ENCODE measurements at regions not wholly inside any gene's neighbourhood (a gene's known extent, or its start where the extent isn't known, plus 50 kb on each side); places are given as distances from the start of the nearest gene placed in this dataset.

DNA sequence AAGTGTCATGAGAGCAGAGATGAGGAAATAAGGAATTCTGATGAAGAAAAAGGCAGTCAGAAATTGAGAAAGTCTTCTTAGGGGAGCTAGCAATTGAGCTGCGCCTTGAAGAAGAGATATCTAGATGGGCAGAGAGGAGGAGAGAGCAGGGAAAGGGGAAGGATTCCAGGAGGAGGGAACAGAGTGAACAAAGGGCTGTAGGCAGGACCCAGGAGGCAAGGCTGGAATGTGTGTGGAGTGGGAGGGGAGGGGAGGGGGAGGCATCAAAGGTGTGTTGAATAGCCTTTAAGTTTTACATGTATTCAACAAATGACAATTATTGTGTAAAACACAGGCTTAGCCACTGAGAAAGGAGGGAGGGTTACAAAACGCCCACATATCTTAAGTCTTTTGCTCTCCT is 164.5 kb downstream of the TDRD15 start:
- DNase-seq: no peak

DNA sequence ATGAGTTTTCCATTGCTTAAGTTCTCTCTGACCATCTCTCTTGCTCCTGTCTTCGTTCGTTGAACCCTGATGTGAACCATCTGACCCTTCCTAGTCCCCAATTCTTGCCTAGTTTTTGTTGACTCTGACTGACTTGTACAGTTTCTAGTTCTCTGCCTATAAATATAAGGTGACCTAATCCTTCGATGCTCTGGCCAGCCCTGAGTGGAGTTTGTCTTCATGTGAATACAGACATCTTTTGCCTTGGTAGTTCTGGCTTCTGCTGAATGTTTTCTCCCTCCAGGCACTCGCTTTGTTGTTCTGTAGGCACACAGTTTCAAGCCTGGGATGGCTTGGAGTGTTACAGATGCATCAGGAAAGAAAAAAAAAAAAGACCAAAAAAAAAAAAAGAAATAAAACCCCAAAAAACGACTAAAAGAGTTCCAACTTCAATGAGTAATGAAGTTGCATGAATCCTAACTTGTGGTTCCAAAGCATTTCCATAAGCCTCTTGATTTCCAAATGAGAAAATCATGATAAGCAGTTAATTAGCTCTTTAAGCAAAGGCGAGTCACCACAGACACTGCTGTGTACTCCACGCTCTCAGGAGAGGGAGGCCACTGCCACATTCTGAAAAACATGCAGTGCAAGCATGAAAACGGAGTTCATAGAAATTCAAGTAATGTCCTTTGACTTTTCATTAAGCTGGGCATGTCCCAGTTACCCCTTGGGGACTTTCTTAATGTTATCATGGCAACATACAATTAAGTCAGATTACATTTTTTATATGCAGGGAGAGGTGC is 165.2 kb downstream of the TDRD15 start:
- no peak for DNase-seq

DNA sequence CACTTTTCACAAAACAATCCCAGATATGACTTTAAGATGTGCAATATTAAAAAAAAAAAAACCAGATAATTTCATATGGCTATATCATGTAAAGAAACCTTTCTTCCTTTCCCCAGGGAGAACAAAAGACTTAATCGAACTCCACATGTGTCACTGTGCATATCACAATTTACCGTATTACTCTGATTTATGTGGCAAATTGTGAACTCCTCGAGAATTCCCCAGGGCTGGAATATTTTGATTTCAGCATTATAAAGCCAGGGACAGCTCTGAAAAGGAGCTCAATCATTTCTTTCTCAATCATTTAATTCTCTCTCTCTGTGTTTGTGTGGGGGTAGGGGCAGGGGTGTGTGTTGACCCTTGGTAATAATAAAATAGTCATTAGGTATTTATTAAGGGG is 165.8 kb downstream of the TDRD15 start:
- DNase-seq: no peak

DNA sequence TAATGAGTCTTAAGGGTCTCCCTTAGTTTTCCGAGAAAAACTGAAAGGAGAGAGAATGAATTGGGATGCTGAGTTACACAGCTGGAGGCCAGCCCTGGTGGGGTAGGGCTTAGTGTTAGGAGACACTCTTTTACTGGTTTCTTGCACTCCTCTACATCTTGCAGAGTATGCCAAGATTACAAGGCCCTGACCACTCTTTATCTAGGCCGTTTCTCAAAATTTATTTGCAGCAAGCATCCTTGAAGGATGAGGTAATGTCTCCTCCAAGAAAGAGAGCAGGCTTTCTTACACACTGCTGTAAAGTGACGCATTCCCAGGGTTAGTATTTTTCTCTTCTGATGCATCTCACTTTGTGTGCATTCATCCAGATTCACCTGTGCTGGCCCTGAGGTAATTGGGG is 166.2 kb downstream of the TDRD15 start:
- DNase-seq: no peak

DNA sequence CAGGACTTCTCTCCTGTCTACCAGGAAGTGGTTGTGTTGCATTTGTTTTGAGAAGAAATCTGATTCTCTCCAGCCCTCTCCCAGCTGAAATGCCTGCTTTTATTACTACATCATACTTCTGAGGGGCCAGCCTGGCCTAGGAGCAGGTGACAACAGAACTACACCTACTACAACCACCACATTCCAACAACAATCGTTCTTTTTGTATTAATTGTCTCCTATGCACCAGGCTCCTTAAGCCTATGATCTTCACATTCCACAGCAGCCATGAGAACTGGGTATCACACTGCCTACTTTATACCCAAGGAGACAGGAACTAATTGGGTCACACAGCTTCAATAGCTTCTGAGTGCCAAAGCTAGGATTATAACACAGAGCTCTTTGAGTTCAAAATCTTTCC is 167.7 kb downstream of the TDRD15 start:
- no peak for DNase-seq

DNA sequence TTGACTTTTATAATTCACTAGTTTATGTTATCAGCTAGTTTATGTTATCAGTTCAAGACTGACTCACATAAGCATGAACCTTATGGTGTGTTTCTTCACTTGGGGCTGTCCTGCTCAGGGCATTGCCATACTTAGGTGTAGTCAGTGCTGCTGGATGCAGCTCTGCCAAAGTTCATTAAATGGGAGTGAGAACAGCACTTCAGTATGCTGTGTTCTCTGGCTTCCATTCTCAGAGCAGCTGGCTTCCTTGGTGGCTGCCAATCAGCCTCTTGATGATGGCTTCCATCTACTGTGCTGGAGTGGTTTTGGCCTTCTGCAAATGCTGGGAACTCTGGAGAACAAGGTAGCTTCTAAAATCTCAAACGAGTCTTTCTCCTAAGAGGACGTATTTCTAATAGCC is 170.7 kb downstream of the TDRD15 start:
- no peak for DNase-seq

DNA sequence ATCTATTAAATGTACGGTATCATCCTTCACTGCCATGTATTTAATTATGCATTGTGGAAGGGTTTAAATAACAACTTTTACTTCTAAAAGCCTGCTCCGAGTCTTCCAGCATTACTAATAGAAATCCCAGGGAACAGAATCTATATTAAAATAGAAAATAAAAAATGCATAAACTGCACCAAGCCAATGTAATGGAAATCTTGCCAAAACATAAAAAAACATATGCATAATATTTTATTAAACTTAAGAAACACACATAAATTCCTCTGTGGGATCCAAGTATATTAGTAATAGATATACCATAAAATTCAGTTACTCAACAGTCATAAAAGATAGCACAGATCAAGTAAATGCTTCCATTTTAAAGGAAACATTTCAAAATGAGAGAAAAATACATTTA is 175.6 kb downstream of the TDRD15 start:
- DNase-seq: no peak

DNA sequence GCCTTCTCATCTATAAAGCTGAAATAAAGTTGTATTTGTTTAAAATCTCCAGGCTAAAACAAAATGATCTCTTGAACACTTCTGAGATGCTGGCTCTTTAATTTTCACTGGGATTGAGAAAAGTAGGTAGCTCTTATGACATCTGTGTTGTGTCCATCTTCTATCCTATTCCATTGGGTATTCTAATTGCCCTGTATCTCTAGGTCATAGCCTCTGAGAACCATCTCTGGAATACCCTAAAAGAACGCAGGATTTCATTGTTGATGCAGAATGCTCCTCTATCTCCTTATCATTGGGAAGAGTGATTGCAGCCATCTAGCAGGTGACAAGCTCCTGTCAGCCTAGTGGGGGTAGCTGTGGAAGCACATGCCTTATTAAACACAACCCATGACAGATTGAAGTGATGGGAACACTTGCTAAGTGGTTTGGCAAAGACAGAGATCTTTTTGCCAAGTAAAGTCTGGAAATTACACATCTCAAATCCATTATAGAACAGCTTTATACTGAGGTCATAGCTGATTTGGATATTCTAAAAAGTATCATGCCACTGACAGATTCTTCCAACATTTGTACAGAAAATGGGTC is 178.2 kb downstream of the TDRD15 start:
- DNase-seq: no peak

DNA sequence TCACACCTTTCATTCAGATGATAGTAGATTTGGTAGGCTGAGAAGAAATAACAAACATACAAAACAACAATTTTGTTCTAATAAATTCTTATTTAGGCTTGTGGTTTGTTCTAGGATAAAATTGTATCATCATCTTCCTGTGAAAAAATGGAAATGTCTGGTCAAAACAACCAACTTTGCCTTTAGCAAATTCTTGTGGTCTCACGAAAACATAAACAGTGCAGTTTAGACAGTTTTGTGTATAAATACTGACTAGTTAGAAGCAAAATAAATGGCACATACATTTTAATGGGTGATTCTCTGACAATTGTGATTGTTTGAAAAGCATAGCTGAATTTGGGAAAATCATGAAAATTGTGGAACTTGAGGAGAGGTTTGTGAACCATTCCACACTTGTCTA is 180.1 kb downstream of the TDRD15 start:
- DNase-seq: no peak

DNA sequence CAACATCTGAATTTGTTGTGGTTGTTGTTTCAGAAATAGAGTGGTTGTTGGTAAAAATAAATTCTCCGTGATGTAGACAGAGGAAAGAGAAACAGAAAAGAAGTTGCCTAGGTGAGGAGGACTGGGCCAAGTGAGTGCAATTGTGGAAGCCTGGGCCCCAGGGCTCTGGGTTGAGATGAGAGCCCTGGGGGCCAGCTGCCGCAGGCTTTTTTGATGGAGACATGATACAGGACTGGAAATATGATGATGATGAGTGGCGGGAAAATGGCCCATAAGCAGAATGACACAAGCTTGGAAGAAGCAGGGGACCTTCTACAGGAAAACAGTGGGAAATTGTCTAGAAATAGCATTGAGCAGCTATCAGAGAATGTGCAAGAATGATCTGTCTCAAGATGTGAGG is 181.8 kb downstream of the TDRD15 start:
- DNase-seq: no peak

DNA sequence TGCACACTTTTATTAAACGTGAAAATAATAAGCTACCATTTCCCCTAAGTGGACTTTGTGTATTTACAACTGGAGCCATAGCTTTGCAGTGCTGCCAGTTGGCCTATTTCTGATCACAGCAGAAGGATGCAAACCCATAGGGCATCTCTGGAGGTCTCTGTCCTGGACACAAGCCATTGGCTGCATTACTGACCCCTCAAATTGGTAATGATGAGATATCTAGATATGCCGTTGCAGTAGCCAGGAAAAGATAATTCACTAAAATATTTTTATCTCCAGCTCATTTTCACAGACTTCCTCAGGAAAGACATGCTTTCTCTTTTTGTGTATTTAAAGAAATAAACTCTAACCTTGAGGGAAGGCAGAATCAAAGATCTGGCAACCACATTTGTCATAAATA is 182.5 kb downstream of the TDRD15 start:
- no peak for DNase-seq

DNA sequence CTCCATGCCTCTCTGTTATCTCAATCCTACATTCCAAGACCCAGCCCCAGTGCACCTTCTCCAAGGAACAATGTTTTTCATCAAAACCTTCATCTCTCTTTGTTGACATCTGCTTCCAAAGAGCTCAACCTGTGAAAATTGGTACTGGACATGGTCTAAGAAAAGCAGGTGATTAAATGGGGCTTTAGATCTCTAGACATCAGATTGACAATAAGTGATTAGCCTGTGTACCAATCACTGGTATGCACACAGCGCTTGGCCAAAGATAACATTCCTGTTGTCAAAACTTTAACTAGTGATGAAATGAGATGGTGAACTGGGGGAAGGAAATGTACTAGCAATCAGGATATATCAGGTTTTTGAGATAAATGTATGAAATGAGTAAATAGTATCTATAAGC is 183.3 kb downstream of the TDRD15 start:
- no peak for DNase-seq

DNA sequence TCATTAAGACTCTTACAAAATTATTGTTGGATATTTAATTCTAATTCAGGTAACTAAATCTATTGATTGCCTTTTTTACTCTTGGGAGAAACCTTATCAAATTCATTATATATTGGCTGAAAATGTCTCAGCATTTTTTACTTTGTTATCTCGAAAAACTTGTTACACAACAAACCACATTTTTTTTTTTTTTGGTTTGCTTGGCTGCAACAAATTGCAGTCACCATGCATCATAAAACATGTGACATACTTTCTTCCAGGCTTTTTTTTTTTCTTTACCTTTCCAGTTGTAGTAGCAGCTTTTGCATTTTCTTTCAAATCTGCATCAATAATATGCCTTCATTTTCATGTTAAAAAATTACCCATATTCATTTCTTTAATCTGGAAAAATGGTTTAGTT is 186.7 kb downstream of the TDRD15 start:
- DNase-seq: no peak

DNA sequence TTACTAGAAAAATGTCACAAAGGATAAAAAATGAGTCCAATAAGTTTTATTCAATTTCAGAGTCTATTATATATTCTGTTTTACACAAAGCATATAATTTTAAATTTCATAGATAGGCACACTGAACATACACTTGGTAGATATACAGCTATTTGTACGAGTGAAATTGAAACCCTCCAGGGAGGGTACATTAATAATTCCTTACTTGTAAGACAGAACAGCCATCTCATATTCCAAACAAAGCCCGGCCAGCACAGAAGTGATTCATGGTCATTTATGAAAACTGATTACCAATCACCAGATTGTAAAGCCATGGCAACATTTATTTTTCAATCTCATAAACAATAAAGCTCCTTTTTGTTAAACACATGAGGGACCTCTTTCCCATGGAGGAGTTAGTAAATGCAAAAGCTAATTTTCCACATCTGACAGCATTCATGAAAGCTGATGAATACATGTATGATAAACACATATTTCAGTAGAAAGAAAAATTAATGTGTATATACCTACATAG is 190.6 kb downstream of the TDRD15 start:
- DNase-seq: no peak

DNA sequence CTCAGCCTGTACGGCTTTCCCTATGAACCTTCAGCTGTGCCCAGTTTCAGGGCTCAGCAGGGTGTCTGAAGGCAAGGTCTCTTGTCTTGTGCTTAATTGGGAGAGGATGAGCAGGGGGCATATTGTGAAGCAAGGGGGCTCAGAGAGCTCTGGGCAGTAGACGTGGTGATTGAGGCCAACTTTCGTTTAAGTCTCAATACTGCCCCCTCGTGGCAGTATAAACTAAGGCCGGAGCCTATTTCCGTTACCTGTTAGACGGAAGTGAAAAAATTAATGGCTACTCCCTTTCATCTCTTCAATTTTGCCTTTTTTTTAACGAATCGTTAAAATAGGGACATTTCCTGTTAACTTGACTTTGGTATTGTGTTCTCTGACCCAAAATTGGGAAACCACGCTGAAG is 193.4 kb downstream of the TDRD15 start:
- no peak for DNase-seq

DNA sequence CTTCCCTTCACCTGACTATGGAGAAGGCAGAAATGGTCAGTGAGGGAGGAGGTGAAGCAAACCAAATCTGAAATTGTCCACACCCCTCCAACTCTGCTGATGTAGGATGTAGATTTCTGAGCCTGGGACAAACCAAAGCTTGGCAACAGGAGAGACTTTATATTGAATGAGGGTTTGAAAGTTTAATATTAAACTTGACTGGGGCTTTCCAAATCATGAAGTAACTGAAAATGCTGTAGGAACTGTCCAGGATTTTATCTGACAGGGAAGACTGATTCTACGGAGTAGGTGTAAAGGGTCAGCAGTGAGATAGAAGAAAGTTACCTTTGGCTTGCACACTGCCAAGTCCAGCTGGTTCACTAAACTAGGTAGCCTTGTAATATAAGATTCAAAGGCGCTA is 194.5 kb downstream of the TDRD15 start:
- DNase-seq: no peak

DNA sequence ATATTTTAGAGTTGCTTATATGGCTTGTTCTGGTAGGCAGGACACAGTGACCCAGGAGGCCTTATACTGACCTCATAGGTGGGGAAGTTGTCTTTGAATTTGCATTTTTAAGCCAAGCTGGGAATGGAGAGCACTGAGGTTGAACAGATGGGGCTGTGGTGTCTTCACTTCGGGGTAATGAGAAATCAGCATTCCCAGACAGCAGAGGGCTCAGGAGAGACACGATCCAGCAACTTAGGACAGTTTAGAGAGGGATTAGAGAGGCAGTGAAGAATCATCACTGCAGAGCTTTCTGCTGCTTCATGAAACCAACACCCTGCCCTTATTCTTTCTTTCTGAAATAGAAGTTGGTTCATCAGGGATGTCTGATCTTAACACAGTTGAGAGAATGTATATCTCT is 202.4 kb downstream of the TDRD15 start:
- DNase-seq: no peak

DNA sequence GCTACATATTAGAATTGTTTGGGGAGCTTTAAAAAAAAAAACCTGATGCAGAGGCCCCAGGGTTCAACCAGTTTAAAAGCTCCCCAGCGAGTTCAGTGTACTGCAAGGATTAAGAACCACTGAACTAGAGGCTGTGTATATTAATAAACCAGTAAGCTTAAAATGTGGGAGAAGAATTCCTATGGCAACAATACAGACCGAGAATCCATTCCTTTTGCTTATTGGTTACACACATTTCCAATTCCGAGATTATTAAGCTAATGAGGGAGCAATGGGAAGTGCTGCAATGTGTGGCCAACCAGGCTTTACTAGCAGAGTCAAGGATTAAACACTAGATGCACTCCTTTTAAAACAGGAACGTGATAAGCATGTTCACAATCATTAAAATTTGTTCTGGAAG is 204.4 kb downstream of the TDRD15 start:
- no peak for DNase-seq

DNA sequence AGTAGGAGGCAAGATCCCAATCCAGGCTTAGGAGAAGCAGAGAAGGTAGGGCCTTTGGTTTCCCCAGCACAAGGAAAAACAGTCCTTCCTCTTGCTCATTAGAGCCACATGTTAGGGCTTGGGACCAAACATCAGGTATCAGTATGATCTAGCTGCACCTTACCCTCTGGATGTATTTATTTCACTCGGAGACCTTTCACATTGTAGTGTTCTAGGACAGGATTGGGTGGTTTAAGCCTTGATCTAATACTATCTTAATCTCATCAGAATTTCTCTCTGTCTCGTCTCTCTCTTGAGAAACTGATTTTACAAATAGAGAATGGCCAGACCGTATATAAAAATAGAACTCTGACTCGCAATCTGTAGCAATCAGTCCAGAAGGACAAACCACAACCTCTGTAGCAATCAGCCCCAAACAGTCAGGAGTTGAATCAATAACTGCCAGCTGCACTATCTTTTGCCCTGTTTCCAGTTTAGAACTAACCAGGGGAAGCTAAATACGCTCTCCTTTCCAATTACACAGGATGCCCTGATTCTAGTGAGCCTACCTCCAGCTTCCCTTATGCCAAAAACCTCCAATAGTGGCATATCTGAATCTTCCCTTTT is 207.1 kb downstream of the TDRD15 start:
- DNase-seq: no peak

DNA sequence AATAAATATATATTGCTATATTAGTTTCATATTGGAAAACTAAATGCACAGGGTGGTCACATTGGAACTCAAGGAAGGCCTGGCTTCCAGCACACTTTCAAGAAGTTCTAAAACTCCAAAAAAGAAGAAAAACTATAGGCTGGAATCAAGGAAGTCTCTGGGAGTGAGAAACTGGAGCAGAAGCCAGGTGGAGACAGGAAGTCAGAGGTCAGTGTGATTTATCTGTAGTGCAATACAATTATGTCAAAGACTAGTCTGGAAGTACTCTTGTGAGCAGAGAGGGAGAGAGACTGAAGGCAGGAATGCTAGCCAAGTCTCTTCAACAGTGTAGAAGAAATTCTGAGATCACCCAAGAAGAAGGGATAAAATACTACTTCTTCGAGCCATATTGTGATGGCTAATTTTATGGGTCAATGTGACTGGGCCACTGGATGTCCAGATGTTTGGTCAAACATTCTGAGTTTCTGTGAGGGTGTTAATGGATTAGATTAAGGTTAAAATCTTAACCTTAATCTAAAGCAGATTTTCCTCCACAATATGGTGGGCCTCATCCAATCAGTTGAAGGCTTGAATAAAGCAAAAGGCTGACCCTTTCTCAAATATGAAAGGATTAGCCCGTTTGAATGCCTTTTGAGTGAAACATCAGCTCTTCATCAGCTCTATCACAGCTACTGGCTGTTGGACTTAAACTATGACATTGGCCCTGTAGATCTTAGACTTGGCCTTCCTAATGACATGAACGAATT is 208.0 kb downstream of the TDRD15 start:
- DNase-seq: no peak

DNA sequence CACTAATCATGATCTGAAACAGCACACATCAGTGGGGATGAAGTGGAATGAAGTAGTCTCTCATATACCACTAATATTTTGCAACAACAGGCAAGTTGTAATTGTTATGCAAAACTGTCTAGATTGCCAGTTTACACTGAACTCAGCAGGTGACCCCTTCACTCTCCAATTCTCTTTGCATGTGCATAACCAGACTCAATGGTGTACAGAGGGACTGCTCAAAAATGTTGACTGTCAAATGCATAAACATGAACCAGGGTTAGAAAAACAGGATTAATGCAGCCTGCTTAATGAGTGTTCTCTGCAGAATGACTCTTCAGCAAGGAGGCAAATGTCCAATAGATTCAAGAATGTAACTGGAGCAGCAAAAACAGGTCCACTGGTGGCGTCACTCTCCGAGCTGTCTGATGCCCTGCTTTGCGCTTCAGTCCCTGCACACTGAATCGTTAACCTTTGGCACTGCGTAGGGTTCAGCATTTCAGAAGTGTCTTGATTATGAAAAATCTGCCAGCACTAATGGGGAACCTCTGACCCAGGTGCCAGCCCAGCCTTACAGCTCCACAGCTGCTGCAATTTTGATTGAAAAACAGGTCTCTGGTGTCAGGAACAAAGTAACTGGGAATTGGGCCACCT is 209.3 kb downstream of the TDRD15 start:
- DNase-seq: no peak

DNA sequence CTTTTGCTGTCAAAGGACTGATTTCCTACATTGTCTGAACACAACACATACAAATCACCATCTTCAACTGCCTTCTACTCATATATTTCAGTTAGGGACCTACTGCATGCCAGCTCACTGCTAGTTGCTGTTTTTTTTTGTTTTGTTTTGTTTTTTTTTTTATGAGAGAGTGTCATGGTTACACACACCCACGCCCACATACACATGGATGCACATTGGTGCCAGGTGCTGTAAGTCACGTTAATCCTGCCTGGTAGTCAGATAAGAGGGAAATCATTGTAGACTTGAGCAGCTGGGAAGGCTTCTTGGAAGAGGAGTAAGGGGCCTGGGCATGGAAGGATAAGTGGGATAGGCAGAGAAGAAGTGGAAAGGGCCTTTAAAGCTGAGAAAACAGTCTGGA is 209.9 kb downstream of the TDRD15 start:
- DNase-seq: no peak

DNA sequence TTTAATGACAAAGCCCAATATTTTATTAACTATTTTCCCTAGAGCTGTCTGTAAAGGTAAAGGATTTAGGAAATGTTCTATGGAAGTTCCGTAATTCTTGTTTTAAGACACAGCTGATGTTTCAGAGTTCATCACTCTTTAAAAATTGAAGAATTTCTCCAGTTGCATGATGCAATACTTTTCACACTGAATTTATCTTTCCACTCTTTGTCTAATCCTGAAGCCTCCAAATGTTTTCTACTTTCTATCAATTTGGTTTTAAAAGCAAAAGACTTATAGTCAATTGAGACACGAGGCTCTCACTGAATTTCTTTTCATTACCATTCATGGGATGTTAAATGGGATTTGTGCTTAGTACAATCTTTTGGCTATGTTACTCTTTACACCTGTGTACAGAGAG is 223.2 kb downstream of the TDRD15 start:
- no peak for DNase-seq

Measured in DMS79 treated with DMSO at 0.1 percent for 48 hours (cell line).